NCI-H446 (cell line): ENCODE measurements at regions not wholly inside any gene's neighbourhood (a gene's known extent, or its start where the extent isn't known, plus 50 kb on each side); places are given as distances from the start of the nearest gene placed in this dataset.

Experiments
- DNase-seq, 2 experiments: peaks; one replicate each; lab custom pipeline; 2025; lab: John Stamatoyannopoulos, UW

GRCh38 chr11:56932572-56933220 lies 56.0 kb upstream of the OR5AK2 start:
- no peak for DNase-seq

GRCh38 chr11:56923116-56923515 lies 65.6 kb upstream of the OR5AK2 start:
- DNase-seq = no peak

- DNase-seq = no peak
Measured at GRCh38 chr11:56922421-56922820, 66.3 kb upstream of the OR5AK2 start.

- DNase-seq = no peak
Measured at GRCh38 chr11:56917708-56918400, 70.9 kb upstream of the OR5AK2 start.

- no peak for DNase-seq
Measured at GRCh38 chr11:56916587-56916986, 72.1 kb upstream of the OR5AK2 start.

- no peak for DNase-seq
Measured at GRCh38 chr11:56916162-56916561, 72.6 kb upstream of the OR5AK2 start.

GRCh38 chr11:56911312-56911711 lies 77.4 kb upstream of the OR5AK2 start:
- DNase-seq = peak in 1 of 2 experiments; percentile 13

- no peak for DNase-seq
Measured at GRCh38 chr11:56910785-56911184, 77.9 kb upstream of the OR5AK2 start.

- no peak for DNase-seq
Measured at GRCh38 chr11:56910046-56910773, 78.5 kb upstream of the OR5AK2 start.

GRCh38 chr11:56909563-56909962 lies 79.2 kb upstream of the OR5AK2 start:
- DNase-seq = no peak

GRCh38 chr11:56909080-56909479 lies 79.6 kb upstream of the OR5AK2 start:
- DNase-seq = no peak

GRCh38 chr11:56906683-56907148 lies 82.0 kb upstream of the OR5AK2 start:
- DNase-seq = no peak

- DNase-seq = no peak
Measured at GRCh38 chr11:56905936-56906335, 82.8 kb upstream of the OR5AK2 start.

GRCh38 chr11:56905442-56905841 lies 83.3 kb upstream of the OR5AK2 start:
- DNase-seq = no peak

- DNase-seq = no peak
Measured at GRCh38 chr11:56898856-56899255, 89.9 kb upstream of the OR5AK2 start.

- no peak for DNase-seq
Measured at GRCh38 chr11:56890584-56891305, 98.0 kb upstream of the OR5AK2 start.

GRCh38 chr11:56889986-56890385 lies 98.7 kb upstream of the OR5AK2 start:
- DNase-seq = no peak

GRCh38 chr11:56887940-56888339 lies 100.8 kb upstream of the OR5AK2 start:
- DNase-seq = no peak

GRCh38 chr11:56886455-56886854 lies 102.3 kb upstream of the OR5AK2 start:
- DNase-seq = no peak

- no peak for DNase-seq
Measured at GRCh38 chr11:56885854-56886253, 102.9 kb upstream of the OR5AK2 start.

GRCh38 chr11:56885177-56885576 lies 103.5 kb upstream of the OR5AK2 start:
- DNase-seq = no peak

- DNase-seq = no peak
Measured at GRCh38 chr11:56883371-56883987, 105.2 kb upstream of the OR5AK2 start.
